ENCODE measurements at regions not wholly inside any gene's neighbourhood (a gene's known extent, or its start where the extent isn't known, plus 50 kb on each side); places are given as distances from the start of the nearest gene placed in this dataset.
A peak's percentile ranks its signal among the peaks of the same experiment; 100 is the strongest.
"Not testable (repeated sequence)": the region's sequence is repeated elsewhere in the genome, so short reads cannot be mapped to it uniquely, and the experiment has no call there.

GRCh38 chr2:87515226-87515625 is 232.7 kb upstream of the PLGLB2 start:
- H3K27me3 ChIP-seq (ENCODE audit: low read length); H3K9me3 ChIP-seq (ENCODE audit: low read length); H3K36me3 ChIP-seq (ENCODE audit: insufficient read depth, low read length); H3K9me2 ChIP-seq (replicated peaks; ENCODE audit: insufficient read depth, low read length); H2AFZ ChIP-seq (ENCODE audit: low read length); H4K20me1 ChIP-seq (ENCODE audit: insufficient read depth, low read depth, low read length): not testable (repeated sequence)
- peaks cover 35% of the 10 kb centered on the region for H3K79me2 ChIP-seq (ENCODE audit: low read length)
- H3K27ac ChIP-seq (ENCODE audit: low read length), result peak overlapping the region; percentile 87
- peak overlapping the region; percentile 55 for H3K9ac ChIP-seq (ENCODE audit: low read length)
- peaks cover 66% of the 10 kb centered on the region for H3K4me1 ChIP-seq (ENCODE audit: low read length)
- H3K4me2 ChIP-seq (ENCODE audit: low read depth, low read length, poor library complexity, severe bottlenecking), result peak overlapping the region; percentile 69
- DNase-seq, result peak; percentile 78
- H3K4me3 ChIP-seq (ENCODE audit: low read length), result 0 out of 2 replicates have a peak overlapping the region, but pooled peaks have one; percentile 36

DNA sequence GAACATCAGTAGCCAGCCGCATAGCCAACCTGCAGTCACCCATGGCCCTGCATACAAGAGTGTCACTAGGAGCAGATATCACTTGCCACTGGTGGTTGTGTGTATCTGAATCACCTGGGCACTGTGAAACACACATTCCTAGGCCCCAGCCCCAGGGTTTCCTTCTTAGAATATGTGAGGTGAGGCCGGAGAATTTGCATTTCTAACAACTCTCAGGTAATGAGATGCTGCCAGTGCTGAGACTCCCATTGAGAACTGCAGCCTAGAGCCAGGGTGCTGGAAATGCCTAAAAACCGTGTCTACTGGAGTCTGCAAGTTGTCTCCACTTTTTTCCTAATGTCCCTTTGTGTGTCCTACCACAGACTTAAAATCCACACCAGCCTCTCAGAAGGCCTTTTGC is 232.0 kb upstream of the PLGLB2 start:
- H3K4me2 ChIP-seq (ENCODE audit: low read depth, low read length, poor library complexity, severe bottlenecking); H3K9me2 ChIP-seq (replicated peaks; ENCODE audit: insufficient read depth, low read length); H3K9ac ChIP-seq (ENCODE audit: low read length); H3K27me3 ChIP-seq (ENCODE audit: low read length); DNase-seq; H3K36me3 ChIP-seq (ENCODE audit: insufficient read depth, low read length); H4K20me1 ChIP-seq (ENCODE audit: insufficient read depth, low read depth, low read length); H3K9me3 ChIP-seq (ENCODE audit: low read length); H2AFZ ChIP-seq (ENCODE audit: low read length); H3K4me3 ChIP-seq (ENCODE audit: low read length): not testable (repeated sequence)
- peaks cover 65% of the 10 kb centered on the region for H3K4me1 ChIP-seq (ENCODE audit: low read length)
- peak overlapping the region; percentile 95 for H3K27ac ChIP-seq (ENCODE audit: low read length)
- H3K79me2 ChIP-seq (ENCODE audit: low read length), result peaks cover 31% of the 10 kb centered on the region

GRCh38 chr2:87516369-87516967 is 231.4 kb upstream of the PLGLB2 start:
- Histone ChIP-seq H3K9ac (ENCODE audit: low read length) (peak overlapping the region; percentile 15), H3K4me1 (ENCODE audit: low read length) (peaks cover 68% of the 10 kb centered on the region), H3K27ac (ENCODE audit: low read length) (peak overlapping the region; percentile 95), H3K4me2 (ENCODE audit: low read depth, low read length, poor library complexity, severe bottlenecking) (peak overlapping the region; percentile 44), H3K79me2 (ENCODE audit: low read length) (peaks cover 36% of the 10 kb centered on the region)
- not testable (repeated sequence) for H2AFZ ChIP-seq (ENCODE audit: low read length); H4K20me1 ChIP-seq (ENCODE audit: insufficient read depth, low read depth, low read length); H3K4me3 ChIP-seq (ENCODE audit: low read length); H3K27me3 ChIP-seq (ENCODE audit: low read length); DNase-seq; H3K9me3 ChIP-seq (ENCODE audit: low read length); H3K36me3 ChIP-seq (ENCODE audit: insufficient read depth, low read length); H3K9me2 ChIP-seq (replicated peaks; ENCODE audit: insufficient read depth, low read length)

DNA sequence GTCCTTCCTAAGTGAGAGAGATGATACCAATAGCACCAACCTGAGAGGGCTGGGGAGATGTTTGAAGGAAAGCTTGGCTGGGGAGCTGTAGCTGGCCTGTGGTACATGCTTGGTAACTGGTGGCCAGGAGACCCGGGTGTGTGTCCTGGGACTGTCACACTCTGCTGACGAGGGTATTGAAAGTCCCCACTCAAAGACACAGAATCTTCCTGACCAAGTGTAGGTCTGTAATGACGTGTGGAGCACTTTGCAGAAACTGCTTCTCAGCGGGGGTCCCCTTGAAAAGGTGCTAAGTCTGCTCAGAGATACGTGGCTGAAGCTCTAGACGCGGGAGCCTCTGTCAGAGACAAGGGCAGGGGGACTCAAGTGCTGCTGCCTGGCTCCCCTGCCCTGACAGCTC is 230.4 kb upstream of the PLGLB2 start:
- Histone ChIP-seq H3K79me2 (ENCODE audit: low read length) (peaks cover 38% of the 10 kb centered on the region), H3K4me2 (ENCODE audit: low read depth, low read length, poor library complexity, severe bottlenecking) (peak overlapping the region; percentile 59), H3K27ac (ENCODE audit: low read length) (peak overlapping the region; percentile 95), H3K4me3 (ENCODE audit: low read length) (peak overlapping the region; percentile 32; the same call in 1 of the 2 replicates), H3K4me1 (ENCODE audit: low read length) (peaks cover 63% of the 10 kb centered on the region), H3K9ac (ENCODE audit: low read length) (peak overlapping the region; percentile 68)
- not testable (repeated sequence) for H4K20me1 ChIP-seq (ENCODE audit: insufficient read depth, low read depth, low read length); H3K9me3 ChIP-seq (ENCODE audit: low read length); H3K9me2 ChIP-seq (replicated peaks; ENCODE audit: insufficient read depth, low read length); H3K27me3 ChIP-seq (ENCODE audit: low read length); H3K36me3 ChIP-seq (ENCODE audit: insufficient read depth, low read length); H2AFZ ChIP-seq (ENCODE audit: low read length)
- peak; percentile 54 for DNase-seq

DNA sequence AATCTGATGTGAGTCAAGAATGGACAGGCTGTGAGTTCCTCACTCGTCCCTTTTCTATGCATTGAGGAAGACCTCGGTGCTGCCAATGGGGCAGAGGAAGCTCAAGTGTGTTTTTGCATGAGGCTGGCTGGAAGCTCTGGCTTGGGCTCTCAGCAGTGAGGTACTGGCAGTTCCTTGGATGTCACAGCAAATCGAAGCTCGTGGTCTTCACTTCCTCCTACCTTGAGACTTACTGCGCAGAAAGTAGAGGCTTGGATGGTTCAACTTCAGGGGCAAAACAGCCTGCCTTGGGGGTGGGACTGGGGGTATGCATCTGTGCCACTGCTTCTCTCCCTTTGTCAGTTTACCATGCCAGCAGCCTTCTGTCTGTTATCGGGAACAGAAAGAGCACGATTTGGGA is 229.8 kb upstream of the PLGLB2 start:
- peak overlapping the region; percentile 75 for H3K4me2 ChIP-seq (ENCODE audit: low read depth, low read length, poor library complexity, severe bottlenecking)
- peak overlapping the region; percentile 95 for H3K27ac ChIP-seq (ENCODE audit: low read length)
- H3K36me3 ChIP-seq (ENCODE audit: insufficient read depth, low read length); H3K27me3 ChIP-seq (ENCODE audit: low read length); H4K20me1 ChIP-seq (ENCODE audit: insufficient read depth, low read depth, low read length); H3K9me3 ChIP-seq (ENCODE audit: low read length); H3K9me2 ChIP-seq (replicated peaks; ENCODE audit: insufficient read depth, low read length); H2AFZ ChIP-seq (ENCODE audit: low read length): not testable (repeated sequence)
- H3K9ac ChIP-seq (ENCODE audit: low read length), result peak overlapping the region; percentile 73
- H3K79me2 ChIP-seq (ENCODE audit: low read length), result peaks cover 40% of the 10 kb centered on the region
- peaks cover 60% of the 10 kb centered on the region for H3K4me1 ChIP-seq (ENCODE audit: low read length)
- peak; percentile 86 for DNase-seq
- peak overlapping the region; percentile 56; the same call in 1 of the 2 replicates for H3K4me3 ChIP-seq (ENCODE audit: low read length)

GRCh38 chr2:87518547-87518946 is 229.3 kb upstream of the PLGLB2 start:
- H3K4me1 ChIP-seq (ENCODE audit: low read length), result peaks cover 57% of the 10 kb centered on the region
- H3K27ac ChIP-seq (ENCODE audit: low read length), result peak overlapping the region; percentile 95

DNA sequence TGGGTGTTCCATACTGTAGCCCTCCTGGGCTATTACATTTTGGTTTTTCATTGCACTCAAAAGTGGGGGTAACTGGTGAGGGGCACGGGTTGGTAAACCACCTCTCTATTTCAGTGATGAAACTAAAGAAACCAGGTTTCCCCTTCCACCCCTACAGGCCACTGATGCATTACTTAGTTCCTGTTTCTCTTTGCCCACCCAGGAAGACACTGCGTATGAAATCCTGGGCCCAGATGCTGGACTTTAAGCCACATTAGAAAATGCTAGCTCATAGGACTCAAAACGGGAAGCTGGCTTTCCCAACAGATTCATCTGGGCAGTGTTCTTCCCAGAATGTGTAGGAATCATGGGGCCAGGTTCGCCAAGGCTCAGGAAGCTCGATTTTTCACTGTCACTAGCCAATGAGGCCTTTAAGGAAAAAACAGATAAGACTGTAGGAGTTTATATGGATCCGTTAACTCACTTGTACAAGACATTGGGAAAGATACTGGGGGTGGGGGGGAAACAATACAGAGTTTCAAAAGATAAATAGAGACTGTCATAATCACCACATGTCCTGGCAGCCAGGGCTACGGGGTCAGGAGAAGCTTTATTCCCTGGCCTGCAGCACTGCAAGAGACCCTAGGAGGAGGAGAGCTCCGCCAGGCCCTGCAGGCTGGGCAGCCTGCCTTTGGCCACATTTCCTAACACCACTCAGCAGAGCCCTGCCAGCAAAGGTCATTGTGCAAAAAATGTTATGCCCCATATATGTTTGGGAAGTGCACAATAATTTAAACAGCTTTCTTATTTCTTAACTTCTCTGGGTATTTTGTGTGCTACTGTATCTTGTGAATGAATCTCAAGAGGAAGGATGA is 228.5 kb upstream of the PLGLB2 start:
- peaks cover 56% of the 10 kb centered on the region for H3K4me1 ChIP-seq (ENCODE audit: low read length)
- not testable (repeated sequence) for H3K9me3 ChIP-seq (ENCODE audit: low read length); H2AFZ ChIP-seq (ENCODE audit: low read length); H3K36me3 ChIP-seq (ENCODE audit: insufficient read depth, low read length); H3K9me2 ChIP-seq (replicated peaks; ENCODE audit: insufficient read depth, low read length); H3K27me3 ChIP-seq (ENCODE audit: low read length); H3K4me3 ChIP-seq (ENCODE audit: low read length); H4K20me1 ChIP-seq (ENCODE audit: insufficient read depth, low read depth, low read length)
- H3K4me2 ChIP-seq (ENCODE audit: low read depth, low read length, poor library complexity, severe bottlenecking), result peak overlapping the region; percentile 35
- peak overlapping the region; percentile 48; the same call in 1 of the 2 replicates for H3K9ac ChIP-seq (ENCODE audit: low read length)
- peak overlapping the region; percentile 85 for H3K27ac ChIP-seq (ENCODE audit: low read length)
- DNase-seq, result peak; percentile 38
- H3K79me2 ChIP-seq (ENCODE audit: low read length), result peaks cover 44% of the 10 kb centered on the region

More at GRCh38 chr2:87518547-87518946, 229.3 kb upstream of the PLGLB2 start:
- not testable (repeated sequence) for H3K36me3 ChIP-seq (ENCODE audit: insufficient read depth, low read length); H2AFZ ChIP-seq (ENCODE audit: low read length); H3K27me3 ChIP-seq (ENCODE audit: low read length); H3K9me2 ChIP-seq (replicated peaks; ENCODE audit: insufficient read depth, low read length); H3K9me3 ChIP-seq (ENCODE audit: low read length); H4K20me1 ChIP-seq (ENCODE audit: insufficient read depth, low read depth, low read length)
- Histone ChIP-seq H3K9ac (ENCODE audit: low read length) (peak overlapping the region; percentile 73), H3K79me2 (ENCODE audit: low read length) (peaks cover 44% of the 10 kb centered on the region), H3K4me3 (ENCODE audit: low read length) (peak overlapping the region; percentile 56; the same call in 1 of the 2 replicates), H3K4me2 (ENCODE audit: low read depth, low read length, poor library complexity, severe bottlenecking) (peak overlapping the region; percentile 75)
- peak; percentile 58 for DNase-seq

DNA sequence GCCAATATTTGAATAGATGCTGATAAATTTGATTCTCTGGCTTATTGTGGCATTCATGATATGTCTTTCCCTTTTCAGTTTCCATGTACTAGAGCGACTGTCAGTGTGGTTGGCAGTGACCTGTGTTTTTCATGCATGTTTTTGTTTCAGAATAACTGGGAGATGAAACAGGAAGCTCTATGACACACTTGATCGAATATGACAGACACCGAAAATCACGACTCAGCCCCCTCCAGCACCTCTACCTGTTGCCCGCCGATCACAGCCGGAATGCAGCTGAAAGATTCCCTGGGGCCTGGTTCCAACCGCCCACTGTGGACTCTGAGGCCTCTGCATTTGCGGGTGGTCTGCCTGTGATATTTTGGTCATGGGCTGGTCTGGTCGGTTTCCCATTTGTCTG is 226.8 kb upstream of the PLGLB2 start:
- H3K9ac ChIP-seq (ENCODE audit: low read length), result peak overlapping the region; percentile 42; the same call in 1 of the 2 replicates
- not testable (repeated sequence) for H3K27me3 ChIP-seq (ENCODE audit: low read length); H2AFZ ChIP-seq (ENCODE audit: low read length); H3K9me3 ChIP-seq (ENCODE audit: low read length); H3K9me2 ChIP-seq (replicated peaks; ENCODE audit: insufficient read depth, low read length); H4K20me1 ChIP-seq (ENCODE audit: insufficient read depth, low read depth, low read length); H3K36me3 ChIP-seq (ENCODE audit: insufficient read depth, low read length); H3K4me3 ChIP-seq (ENCODE audit: low read length)
- DNase-seq, result peak; percentile 68
- peaks cover 44% of the 10 kb centered on the region for H3K4me1 ChIP-seq (ENCODE audit: low read length)
- H3K27ac ChIP-seq (ENCODE audit: low read length), result peak overlapping the region; percentile 72
- H3K79me2 ChIP-seq (ENCODE audit: low read length), result peaks cover 39% of the 10 kb centered on the region
- peak overlapping the region; percentile 39 for H3K4me2 ChIP-seq (ENCODE audit: low read depth, low read length, poor library complexity, severe bottlenecking)

All from Karpas-422 (cell line).